ENCODE measurements at regions not wholly inside any gene's neighbourhood (a gene's known extent, or its start where the extent isn't known, plus 50 kb on each side); places are given as distances from the start of the nearest gene placed in this dataset.

- DNase-seq (ENCODE audit: low spot score in 2 of 2), result no peak
- TF ChIP-seq CTCF (IDR thresholded peaks at IDR 0.05) (no peak), POLR2A (IDR thresholded peaks at IDR 0.05) (no peak)
- intact Hi-C loops (cut with DNase I; ENCODE audit: low total_unique reads), result no loop called here
- WGBS, 2 donors, result 92 to 96% methylated on average over 3 of the region's 3 CpGs
- no peak overlapping the region for H3K4me3 ChIP-seq (ENCODE audit: low read depth, poor library complexity, severe bottlenecking)
Measured at GRCh38 chr17:15087946-15088345, 177.2 kb downstream of the PMP22 start.

- 59 to 62% methylated on average over 11 of the region's 11 CpGs for WGBS, 2 donors
- intact Hi-C loops (cut with DNase I; ENCODE audit: low total_unique reads), result no loop called here
Measured at GRCh38 chr17:15086776-15087295, 178.3 kb downstream of the PMP22 start.

GRCh38 chr17:15085890-15086677 lies 179.0 kb downstream of the PMP22 start:
- 69 to 79% methylated on average over 6 of the region's 6 CpGs for WGBS, 2 donors
- DNase-seq (ENCODE audit: low spot score in 2 of 2), result no peak
- TF ChIP-seq CTCF (IDR thresholded peaks at IDR 0.05) (no peak), POLR2A (IDR thresholded peaks at IDR 0.05) (no peak)
- intact Hi-C loops (cut with DNase I; ENCODE audit: low total_unique reads), result no loop called here
- no peak overlapping the region for H3K4me3 ChIP-seq (ENCODE audit: low read depth, poor library complexity, severe bottlenecking)

More at GRCh38 chr17:15086776-15087295, 178.3 kb downstream of the PMP22 start:
- TF ChIP-seq CTCF (IDR thresholded peaks at IDR 0.05) (no peak), POLR2A (IDR thresholded peaks at IDR 0.05) (no peak)
- H3K4me3 ChIP-seq (ENCODE audit: low read depth, poor library complexity, severe bottlenecking), result no peak overlapping the region
- no peak for DNase-seq (ENCODE audit: low spot score in 2 of 2)

- no peak overlapping the region for H3K4me3 ChIP-seq (ENCODE audit: low read depth, poor library complexity, severe bottlenecking)
- intact Hi-C loops (cut with DNase I; ENCODE audit: low total_unique reads), result no loop called here
- no peak for DNase-seq (ENCODE audit: low spot score in 2 of 2)
- TF ChIP-seq POLR2A (IDR thresholded peaks at IDR 0.05), result no peak
- TF ChIP-seq CTCF (IDR thresholded peaks at IDR 0.05), result no peak
- 35 to 70% methylated on average over 5 of the region's 5 CpGs for WGBS, 2 donors
Measured at GRCh38 chr17:15083225-15083624, 181.9 kb downstream of the PMP22 start.

- TF ChIP-seq POLR2A (IDR thresholded peaks at IDR 0.05) (no peak), CTCF (IDR thresholded peaks at IDR 0.05) (no peak)
- WGBS, 2 donors, result 72 to 85% methylated on average over 3 of the region's 3 CpGs
- no peak for DNase-seq (ENCODE audit: low spot score in 2 of 2)
- no peak overlapping the region for H3K4me3 ChIP-seq (ENCODE audit: low read depth, poor library complexity, severe bottlenecking)
- intact Hi-C loops (cut with DNase I; ENCODE audit: low total_unique reads), result no loop called here
Measured at GRCh38 chr17:15081008-15081407, 184.1 kb downstream of the PMP22 start.
